NOMO-1 treated with dmso at 0.1 percent for 144 hours (cell line): ENCODE measurements at regions not wholly inside any gene's neighbourhood (a gene's known extent, or its start where the extent isn't known, plus 50 kb on each side); places are given as distances from the start of the nearest gene placed in this dataset.
A peak's percentile ranks its signal among the peaks of the same experiment; 100 is the strongest.

ENCODE experiments used
- DNase-seq: peaks from one replicate; lab custom pipeline; 2025; ENCODE audit not compliant: unreplicated experiment; lab: John Stamatoyannopoulos, UW

GRCh38 chr22:19640306-19640705 is 74.0 kb upstream of the SEPTIN5 start:
- DNase-seq = no peak

DNA sequence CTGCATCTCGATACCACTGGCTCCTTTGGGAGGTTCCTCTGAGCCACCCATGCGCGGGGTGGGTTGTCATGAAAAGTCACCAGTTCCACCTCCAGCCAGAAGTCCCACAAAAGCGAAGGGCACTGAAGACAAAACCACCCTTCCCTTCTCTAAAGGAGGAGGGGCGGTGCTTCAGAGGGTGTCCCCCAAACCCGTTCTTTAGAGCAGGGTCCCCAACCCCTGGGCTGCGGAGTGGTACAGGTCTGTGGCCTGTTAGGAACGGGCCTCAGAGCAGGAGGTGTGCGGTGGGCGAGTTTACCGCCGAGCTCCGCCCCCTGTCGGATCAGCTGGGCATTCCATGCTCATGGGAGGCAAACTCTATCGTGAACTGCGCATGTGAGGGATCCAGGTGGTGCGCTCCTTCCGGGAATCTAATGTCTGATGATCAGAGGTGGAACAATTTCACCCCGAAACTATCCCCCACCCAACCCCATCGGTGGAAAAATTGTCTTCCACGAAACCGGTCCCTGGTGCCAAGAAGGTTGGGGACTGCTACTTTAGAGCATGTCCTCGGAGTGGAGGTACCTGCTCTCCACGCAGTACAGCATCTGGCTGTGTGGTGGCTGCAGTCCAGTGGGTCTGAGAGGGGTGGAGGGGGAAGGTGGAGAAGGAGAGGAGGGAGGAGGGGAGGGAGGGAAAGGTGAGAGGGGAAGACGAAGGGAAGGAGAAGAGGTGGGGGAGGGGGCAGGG is 72.9 kb upstream of the SEPTIN5 start:
- DNase-seq = no peak

GRCh38 chr22:19641983-19642451 is 72.3 kb upstream of the SEPTIN5 start:
- DNase-seq = no peak

DNA sequence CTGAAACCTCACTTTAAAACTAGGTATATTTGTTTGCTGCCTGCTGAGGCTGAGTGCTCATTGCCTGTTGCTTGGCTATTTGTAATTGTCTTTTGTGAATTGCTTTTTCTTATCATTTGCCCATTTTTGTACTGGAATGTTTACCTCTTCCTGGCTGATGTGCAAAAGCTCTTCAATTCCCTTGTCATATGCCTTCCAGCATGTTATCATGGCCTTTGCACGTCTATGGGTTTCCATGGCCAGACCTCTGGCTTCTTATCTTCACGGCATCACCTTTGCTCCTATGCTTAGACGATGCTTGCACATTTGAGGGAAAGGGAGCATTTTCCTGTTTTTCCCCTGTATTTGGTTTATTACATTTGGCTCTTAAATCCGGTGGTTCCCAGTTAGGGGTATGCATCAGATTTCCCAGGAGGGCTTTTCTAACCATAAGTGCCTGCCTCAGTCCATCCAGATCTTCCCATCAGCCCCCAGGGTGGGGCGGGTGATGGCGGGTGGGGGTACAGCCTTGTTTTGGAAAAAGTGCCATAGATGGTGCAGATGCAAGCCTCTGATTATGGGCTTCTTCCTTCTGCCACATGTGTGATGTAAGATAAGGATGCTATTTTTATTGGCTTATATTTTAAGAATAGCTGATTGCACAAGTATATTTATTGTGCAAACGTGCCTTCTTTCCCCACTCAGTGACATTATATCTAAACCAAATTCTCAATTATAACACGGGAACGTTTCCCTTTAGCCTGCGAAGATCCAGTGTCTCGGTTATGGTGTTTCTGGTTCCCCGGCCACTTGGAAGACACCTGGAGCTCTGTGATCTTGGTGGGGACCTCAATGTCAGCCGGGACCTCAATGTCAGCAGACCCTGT is 70.6 kb upstream of the SEPTIN5 start:
- DNase-seq = peak; percentile 50

DNA sequence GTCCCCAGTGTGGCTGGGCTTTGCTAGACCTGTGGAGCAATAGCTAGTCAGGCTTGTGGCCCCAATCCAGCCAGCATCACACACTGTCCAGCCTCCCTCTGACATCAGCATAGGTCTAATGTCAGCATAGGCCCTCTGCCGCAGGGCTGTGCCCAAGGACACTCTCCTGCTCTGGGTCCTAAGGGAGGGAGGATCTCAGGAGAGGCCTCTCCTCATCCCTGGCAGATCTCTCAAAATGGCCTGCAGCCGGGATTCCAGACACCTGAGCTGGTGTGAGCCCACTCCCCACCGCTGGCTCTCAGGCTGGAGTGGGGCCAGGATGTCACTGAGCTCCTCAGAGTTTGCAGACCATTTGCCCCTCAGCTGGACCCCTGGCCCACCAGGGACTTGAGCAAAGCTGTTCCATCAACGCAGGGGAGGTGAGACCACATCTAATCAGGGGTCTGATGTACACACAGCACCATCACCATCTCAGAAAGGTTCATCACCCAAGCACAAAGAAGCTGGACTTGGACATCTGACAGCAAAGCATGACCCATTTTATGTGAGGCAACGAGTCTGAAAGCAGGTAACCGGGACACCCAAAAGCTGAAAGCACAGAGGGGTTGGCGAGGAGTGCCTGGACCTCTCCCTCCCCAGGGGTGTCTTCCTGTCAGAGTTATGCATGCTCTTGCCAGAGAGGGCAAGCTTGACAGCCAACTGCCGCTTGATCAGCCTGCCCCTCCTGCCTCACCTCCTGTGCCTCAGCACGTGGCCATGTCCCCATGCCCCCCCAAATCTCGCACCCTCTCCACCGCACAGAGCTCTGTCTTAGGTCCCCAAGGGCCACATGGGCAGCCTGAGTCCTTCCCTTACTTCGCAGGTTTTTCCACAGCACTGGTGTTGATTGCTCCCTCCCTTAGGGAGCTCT is 69.7 kb upstream of the SEPTIN5 start:
- peak; percentile 67 for DNase-seq

DNA sequence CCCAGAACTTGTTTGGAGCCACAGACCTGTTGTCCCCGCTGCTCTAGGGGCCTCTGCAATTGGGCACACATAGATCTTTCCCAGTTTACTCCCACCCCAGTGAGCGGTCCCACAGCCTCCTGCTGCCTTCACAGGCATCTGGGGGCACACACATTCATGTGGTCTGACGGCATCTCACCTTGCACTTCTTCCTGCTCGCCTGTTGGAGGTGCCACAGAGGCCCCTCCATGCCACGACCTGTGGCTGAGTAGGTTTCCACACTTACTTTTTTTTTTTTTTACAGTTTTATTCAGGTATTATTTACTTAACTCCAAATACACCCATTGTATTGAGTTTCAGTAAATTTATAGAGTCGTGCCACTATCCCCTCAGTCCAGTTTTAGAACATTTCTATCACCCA is 68.9 kb upstream of the SEPTIN5 start:
- DNase-seq = no peak

DNA sequence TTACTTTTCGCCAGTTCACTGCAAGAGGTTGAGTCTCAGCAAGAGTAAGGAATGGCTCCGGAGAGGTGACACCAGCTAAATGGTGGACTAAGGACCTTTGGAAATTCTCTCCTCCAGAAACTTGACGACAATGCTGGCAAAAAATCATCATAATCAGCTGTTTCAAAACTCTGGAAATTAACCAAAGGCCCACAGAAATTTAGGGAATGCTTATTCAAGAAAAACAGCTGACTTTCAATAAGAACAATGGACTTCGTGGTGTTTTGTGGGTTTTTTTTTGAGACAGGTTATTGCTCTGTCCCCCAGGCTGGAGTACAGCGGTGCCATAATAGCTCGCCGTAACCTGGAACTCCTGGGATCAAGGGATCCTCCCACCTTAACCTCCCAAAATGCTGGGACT is 68.4 kb upstream of the SEPTIN5 start:
- no peak for DNase-seq

- DNase-seq = no peak
Observed at GRCh38 chr22:19646383-19646782, 67.9 kb upstream of the SEPTIN5 start.

DNA sequence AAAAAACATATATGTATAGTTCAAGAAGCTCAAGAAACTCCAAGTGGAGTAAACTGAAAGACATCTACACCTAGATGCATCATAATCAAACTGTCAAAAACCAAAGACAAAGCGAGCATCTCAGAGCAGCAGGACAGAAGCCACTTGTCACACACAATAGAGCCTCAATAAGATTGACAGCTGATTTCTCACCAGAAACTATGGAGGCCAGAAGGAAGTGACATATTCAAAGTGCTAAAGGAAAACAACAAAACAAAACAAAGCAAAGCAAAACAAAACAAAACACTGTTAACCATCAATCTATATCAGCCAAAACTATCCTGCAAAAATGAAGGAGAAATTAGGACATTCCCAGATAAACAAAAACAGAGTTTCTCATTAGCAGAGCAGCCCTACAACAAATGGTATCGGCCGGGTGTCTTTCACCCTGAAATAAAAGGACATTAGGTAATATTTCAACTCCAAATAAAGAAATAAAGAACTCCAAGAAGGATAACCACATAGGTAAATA is 65.8 kb upstream of the SEPTIN5 start:
- DNase-seq = no peak

GRCh38 chr22:19652316-19652715 is 62.0 kb upstream of the SEPTIN5 start:
- DNase-seq = no peak

DNA sequence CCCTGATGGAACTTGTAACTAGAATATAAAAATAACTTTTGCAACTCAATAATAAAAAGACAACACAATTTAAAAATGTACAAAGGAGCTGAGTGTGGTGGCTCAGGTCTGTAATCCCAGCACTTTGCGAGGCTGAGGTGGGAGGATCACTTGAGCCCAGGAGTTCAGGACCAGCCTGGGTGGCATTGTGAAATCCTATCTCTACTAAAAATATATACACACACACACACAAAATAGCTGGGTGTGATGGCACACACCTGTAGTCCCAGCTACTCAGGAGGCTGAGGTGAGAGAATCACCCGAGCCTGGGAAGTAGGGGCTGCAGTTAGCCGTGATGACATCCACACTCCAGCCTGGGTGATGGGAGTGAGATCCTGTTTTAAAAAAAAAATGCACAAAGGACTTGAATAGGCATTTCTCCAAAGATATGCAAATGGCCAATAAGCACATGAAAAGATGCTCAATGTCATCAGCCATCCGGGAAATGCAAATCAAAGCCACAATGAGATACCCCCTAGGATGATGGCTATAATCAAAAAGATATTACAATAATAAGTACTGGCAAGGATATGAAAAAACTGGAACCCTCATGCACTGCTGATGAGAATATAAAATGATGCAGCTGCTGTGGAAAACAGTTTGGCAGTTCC is 59.8 kb upstream of the SEPTIN5 start:
- no peak for DNase-seq

DNA sequence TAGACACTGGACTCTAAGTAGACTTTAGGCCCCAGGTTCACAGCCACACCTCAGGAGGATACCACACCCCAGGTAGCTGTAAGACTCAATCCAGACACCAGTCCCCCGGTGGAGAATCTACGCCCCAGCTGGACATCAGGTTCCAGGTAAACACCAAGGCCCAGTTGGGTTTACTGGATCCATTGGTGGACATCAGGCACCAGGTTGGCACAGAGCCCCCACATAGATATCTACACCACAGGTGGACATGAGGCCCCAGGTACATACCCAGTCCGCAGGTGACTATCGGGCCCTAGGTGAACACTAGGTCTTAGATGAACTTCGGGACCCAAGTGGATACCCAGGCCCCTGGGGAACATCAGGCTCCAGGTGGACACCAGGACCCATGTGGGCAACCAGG is 58.9 kb upstream of the SEPTIN5 start:
- no peak for DNase-seq

DNA sequence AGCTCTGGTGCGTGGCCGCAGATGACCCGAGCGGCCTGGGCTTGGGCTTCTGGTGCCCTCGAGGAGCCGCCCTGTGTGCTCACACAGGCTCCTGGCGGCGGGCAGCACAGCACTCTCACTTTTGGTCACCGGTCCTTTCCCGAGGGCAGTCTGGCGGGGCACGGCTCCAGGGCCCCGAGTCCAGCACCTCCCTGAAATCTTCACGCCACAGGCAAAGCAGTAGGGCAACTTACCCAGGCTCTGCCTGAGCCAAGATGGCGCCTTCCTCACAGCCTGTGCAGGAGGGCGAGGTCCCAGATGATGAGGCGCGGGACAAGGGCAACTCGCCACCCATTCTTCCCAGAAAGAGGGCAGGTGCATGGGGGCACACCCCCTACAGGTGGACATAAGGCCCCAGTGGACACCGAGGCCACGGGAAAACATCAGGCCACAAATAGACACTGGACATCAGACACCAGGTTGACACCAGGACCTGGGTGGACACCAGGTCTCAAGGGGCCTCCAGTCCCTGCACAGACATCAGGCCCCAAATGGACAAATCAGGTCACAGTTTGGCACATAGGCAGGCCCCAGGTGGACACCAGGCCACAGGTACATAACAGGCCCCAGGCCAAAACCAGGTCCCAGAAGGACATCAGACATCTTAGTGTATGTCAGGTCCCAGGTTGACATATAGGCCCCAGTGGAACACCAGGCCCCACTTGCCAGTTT is 57.6 kb upstream of the SEPTIN5 start:
- DNase-seq = no peak

DNA sequence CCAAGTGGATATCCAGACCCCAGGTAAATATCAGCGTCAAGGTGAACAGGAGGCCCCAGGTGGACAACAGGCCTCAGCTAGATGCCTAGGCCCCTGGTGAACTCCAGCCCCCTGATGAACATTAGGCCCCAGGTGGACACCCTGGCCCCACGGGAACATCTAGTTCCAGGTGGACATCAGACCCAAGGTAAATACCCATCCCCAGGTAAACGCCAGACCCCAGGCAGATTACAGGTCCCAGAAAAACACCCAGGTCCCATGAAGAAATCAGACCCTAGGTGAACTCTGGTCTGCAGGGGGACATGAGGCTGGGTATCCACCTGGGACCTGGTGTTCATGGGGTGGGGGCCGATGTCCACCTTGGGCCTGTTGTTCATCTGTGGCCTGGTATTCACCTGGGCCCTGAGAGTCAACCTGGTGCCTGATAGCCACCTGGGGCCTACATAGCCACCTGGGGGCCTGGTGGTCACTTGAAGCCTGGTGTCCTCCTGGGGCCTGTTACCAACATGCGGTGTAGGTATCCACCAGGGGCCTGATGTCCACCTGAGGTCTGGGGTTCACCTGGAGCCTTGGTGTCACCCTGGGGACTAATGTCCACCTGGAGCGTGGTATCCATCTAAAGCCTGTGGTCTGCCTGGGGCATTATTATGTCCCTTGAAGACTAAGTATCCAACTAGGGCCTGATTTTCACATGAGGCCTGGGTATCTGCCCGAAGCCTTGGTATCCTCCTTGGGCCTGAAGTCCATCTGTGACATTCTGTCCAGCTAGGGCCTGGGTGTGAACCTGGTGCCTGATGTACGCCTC is 56.8 kb upstream of the SEPTIN5 start:
- DNase-seq = no peak

DNA sequence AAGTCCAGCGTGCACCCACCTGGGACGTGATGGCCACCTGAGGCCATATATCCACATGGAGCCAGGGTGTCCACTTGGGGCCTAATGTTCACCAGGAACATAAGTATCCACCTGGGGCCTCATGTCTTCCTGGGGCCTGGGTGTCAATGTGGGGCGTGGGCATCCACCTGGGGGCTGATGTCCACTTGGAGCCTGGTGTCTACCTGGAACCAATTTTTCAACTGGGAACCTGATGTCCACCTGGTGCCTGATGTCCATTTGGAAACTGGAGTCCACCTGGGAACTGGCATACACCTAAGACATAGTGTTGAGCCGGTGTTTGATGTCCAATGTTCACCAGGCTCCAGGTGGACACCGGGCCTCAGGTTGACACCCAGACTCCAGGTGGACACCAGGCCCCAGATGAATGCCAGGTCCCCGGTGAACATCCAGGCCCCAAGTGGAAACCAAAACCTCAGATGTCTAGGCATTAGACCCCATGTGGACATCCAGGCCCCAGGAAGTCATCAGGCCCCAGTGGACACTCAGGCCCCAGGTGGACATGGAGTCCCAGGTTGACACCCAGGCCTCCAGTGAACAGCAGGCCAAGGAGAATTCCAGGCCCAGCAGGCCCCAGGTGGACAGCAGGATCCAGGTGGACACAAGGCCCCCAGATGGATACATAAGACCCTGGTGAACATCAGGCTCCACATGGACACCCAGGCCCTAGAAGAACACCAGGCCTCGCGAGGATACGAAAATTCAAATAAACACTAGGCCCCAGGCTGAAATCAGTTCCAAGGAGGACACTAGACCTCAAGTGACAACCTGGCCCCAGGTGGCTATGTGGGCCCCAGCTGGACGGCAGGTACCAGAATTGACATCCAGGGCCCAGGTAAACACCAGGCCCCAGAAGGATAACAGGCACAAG is 56.0 kb upstream of the SEPTIN5 start:
- no peak for DNase-seq

GRCh38 chr22:19658967-19659804 is 55.1 kb upstream of the SEPTIN5 start:
- no peak for DNase-seq

GRCh38 chr22:19659805-19660345 is 54.4 kb upstream of the SEPTIN5 start:
- no peak for DNase-seq
